Erythroblast (primary cell): ENCODE measurements at regions not wholly inside any gene's neighbourhood (a gene's known extent, or its start where the extent isn't known, plus 50 kb on each side); places are given as distances from the start of the nearest gene placed in this dataset.

ENCODE experiments used
- DNase-seq, 2 experiments: peaks; one replicate each; lab custom pipeline; 2025; lab: John Stamatoyannopoulos, UW
- GATA1 ChIP-seq: IDR thresholded peaks from 2 replicates; pipeline ENCODE4 v1.6.1; 2011; ENCODE audit warnings: low read depth, mild to moderate bottlenecking, control low read depth, low read length, moderate library complexity
- POLR2A ChIP-seq: IDR thresholded peaks from 2 replicates; pipeline ENCODE4 v1.6.1; 2011; ENCODE audit warnings: mild to moderate bottlenecking, low read length

DNA sequence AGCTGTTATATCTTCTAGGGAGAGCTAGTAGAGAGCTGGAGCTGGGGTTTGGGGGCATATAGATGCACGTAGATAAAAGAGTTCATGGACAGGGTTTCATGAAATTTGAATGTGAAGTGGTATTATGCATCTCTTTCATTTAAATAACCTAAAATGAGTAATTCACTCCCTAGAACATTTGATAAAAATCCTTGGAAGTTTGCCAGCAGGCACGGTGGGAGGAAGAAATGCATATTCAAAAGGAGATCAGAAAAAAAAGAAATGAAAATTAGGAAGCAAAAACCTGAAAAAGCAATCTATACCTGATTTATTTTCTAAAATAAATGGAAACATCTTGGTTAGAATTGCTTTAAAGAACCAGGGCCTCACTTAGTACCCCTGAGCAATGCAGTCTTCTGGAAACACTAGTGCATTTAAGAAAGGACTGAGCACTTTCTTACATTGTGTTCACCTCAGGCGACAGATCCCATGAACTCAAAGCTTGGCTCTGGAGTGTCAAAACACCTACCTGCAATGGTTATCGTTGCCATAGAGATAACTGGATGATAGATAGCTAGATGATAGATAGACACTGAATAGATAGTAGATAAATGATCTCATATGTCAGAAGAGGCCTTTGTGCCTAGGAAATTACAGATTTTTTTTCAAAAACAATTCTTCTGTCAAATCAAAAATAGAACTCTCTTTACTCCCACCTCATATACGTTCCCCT lies 458.6 kb upstream of the THRB start:
- TF ChIP-seq POLR2A (no peak), GATA1 (no peak)
- DNase-seq = no peak

DNA sequence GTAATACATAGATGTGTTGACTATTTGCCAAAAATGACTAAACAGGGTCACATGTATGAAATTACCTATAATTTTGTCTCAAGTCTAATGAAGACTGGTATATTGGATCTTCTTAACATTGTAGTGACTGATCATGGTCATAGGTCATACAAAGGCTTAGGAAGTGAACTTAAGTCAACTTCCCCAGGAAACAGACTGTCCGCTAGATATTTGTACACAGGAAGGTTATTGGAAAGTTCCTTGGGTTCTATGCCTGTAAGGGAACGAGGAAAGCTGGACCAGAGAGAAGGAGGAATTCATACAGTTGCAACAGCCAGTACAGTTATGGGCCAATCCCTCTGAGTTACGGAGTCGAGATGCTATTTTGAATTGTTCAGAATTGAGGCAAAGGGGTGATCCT lies 462.0 kb upstream of the THRB start:
- no peak for DNase-seq
- TF ChIP-seq GATA1 (no peak), POLR2A (no peak)

DNA sequence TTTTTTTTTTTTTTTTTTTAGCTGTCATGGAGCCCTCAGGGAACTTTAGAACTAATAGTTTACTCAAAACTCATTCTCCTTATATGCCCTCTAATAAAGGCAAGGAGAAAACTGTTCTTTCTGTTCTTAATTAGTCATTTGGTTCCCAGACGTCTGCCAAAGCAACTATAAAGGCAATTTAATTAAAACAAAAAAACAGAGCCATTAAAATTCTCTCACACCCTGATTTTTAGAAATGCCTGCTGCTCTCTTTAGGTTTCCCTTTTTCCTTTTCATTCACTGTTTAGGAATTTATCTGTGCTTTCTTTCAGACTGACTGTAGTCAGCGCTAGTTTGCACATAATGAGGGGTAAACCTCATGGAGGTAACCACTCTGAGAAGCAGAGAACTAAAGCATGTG lies 463.6 kb upstream of the THRB start:
- no peak for DNase-seq
- TF ChIP-seq GATA1 = no peak
- no peak for TF ChIP-seq POLR2A

DNA sequence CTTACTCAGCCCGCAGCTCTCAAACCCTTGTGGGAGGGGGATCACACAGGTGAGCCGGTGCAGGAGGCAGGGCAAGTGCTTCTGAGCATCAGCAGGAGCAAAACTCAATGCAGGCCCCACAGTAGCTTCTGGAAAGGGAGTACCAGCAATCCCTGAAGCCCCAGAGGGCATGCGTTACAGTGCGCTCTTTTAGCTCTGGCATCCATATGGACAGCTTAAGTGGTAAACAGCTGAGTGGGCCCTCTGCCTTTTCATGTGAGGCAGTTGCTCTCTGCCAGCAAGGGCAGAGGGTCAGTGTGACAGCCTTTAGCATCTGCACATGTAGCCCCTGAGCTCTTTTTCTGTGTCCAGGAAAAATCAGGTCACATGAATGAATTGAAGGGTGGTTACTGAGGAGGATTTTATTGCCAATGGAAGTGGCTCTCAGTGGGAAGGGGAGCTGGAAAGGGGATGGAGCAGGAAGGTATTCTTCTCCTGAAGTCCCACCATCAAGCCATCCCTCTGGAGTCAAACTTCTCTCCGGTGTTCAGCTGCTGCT lies 464.3 kb upstream of the THRB start:
- TF ChIP-seq POLR2A (no peak), GATA1 (no peak)
- no peak for DNase-seq

DNA sequence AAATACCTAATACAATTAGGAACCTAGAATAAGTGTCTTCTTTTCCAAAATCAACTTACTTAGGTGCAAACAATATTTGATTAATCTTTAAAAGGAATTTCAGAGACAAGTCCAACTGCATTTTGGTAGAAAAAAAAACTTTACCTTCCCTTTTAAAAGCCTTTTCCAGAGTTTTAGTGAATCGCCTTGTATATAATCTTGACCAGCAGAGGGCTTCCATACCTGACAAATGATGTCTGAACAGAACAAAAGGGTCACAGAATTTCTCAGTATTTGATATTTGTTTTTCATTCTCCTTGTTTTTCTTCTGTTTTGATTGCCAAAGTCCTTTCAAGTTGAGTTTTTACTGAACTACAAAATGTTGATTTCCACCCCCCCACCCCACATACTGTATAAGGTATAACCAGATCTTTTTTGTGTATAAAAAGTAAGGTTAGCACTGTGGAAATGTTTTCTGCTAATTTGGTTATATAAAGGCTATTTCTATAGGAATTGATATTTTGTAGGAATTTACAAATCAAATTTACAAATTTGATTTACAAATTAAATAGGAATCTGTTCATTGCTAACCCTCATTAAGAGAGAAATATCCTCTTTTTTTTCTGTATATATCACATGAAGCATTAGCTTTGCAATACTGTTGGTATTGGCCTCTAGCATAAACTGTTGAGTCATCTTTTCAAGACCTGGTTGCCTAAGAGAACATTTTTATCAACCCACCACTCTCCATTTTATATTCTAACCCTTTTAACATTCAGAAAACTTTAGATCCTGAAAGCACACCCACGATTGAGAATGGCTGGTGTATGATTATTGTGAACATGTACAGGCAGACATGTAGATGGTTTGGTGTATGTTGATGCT lies 464.1 kb upstream of the RARB start:
- TF ChIP-seq GATA1 (no peak), POLR2A (no peak)
- DNase-seq = no peak

DNA sequence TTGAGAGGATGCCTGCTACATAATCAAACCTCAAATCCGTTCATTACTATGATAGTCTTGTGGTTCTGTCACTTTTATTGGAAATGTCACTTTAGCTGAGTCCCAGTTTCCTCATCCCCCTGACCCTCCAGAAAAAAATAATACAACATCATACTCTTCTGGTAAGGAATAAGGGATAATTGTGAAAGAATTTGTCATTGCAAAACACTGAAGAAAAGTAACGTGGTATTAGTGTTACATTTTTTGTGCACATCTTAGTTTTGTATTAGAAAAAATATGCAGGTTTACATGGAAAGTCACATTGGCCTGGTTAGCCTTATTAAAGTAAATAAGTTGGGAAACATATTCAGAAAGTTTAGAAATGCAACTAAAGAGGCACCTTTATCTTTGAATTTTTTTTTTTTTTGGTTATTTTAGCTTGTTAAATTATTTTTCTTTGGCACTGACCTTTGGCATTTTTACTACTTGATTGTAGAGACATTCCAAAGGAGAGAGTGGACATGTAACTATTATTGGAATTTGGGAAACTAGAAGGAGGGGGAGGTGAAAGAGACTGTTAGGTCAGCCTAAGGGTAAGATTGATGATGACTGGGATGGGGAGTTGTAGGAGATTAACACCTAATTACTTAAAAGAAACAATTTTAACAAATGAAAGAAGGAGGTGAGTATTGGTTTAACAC lies 462.2 kb upstream of the RARB start:
- DNase-seq = no peak
- TF ChIP-seq POLR2A (no peak), GATA1 (no peak)

DNA sequence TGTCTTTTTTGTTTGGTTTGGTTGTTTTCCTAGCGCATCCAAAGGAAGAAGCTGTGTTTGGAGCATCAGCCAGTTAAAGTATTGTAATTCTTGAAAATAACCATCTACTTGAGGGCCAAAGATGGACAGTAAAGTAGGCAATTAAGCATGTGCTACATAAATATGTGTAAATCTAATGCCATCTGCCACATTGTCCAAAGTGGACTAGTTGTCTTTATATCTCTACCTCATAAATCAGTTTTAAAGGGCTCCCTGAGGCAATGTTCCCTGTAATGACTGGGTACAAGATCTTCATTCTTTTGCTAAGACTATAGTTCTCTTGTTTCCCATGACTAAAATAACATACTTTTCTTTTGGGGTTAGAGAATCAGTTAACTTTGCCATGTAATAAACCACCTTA lies 460.0 kb upstream of the RARB start:
- no peak for TF ChIP-seq GATA1
- TF ChIP-seq POLR2A = no peak

DNA sequence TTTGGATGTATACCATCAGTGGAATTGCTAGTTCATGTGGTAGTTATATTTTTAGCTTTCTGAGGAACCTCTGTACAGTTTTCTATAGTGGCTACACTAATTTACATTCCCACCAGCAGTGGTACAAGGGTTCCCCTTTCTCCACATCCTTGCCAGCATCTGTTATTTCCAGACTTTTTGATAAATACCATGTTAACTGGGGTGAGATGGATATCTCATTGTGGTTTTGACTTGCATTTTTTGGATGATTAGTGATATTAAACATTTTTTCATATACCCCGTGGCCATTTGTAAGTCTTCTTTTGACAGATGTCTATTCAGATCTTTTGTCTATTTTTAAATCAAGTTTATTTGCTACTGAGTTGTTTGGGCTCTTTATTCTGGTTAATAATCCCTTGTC lies 455.6 kb upstream of the RARB start:
- TF ChIP-seq GATA1 (no peak), POLR2A (no peak)

More for the DNA sequence above, 460.0 kb upstream of the RARB start:
- no peak for DNase-seq

DNA sequence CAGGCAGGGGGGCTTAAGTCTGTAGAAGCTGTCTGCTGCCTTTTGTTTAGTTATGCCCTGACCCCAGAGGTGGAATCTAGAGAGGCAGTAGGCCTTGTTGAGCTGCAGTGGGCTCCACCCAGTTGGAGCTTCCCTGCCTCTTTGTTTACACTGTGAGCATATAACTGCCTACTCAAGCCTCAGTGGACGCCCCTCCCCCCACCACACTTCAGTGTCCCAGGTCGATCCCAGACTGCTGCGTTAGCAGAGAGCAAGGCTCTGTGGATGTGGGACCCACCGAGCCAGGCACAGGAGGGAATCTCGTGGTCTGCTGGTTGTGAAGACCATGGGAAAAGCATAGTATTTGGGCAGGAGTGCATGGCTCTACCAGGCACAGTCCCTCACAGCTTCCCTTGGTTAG lies 446.8 kb upstream of the RARB start:
- no peak for TF ChIP-seq GATA1
- TF ChIP-seq POLR2A = no peak
- no peak for DNase-seq

More for the DNA sequence above, 455.6 kb upstream of the RARB start:
- DNase-seq = no peak

DNA sequence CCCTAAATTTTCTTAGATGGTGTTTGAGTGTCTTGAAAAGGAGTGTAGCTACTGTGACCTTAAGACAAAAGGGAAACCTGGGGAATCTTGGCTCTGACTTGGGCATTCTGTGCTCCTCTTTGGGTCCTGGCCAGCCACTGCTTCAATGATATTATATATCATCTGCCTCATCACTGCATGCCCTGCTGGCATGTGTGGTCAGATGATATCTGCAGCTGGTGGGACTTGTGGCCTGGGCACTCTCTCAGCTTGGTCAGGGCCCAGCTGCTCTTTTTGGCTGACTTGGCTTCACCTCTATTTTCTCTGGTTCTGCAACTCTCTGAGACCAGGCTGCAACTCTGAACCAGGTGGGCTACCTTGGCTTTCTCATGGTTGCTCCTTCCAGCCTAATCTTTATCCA lies 446.1 kb upstream of the RARB start:
- TF ChIP-seq POLR2A (no peak), GATA1 (no peak)
- no peak for DNase-seq

DNA sequence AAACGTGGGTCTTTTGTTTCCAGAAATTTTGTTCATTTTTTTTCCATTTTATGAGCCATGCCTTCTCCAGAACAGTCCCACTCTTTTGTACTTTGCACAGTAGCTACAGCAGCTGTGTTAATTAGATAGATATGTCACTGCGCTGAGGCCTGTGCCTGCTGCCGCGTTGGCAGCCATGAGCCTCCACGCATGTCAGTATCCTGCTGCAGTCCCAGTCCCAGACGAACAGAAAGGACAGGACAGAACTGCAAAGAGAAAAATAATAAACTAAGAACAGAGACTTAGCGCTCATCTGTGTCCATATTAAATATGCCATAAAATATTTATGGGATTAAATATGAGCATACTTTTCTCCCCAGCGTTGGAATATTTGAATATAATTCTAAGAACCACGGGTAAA lies 442.4 kb upstream of the RARB start:
- no peak for DNase-seq
- TF ChIP-seq GATA1 (no peak), POLR2A (no peak)

DNA sequence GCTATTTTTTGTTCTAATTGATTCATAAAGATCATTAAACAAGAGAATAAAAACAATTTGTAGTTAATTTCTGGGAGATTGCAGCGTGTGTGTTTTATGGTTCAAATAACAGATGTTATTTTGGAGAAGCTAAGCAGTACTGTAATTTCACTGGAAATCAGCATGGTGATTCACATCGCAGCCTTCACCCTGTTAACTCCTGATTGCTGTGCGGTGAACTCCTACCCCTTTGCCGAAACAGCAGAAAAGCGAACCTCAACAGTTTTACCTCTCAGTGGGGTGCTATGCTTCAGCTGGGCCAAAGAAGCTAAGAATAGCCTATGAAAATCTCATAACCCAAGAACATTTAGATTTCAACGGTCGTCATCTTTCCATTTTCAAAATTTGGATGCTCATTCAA lies 441.5 kb upstream of the RARB start:
- DNase-seq = no peak
- TF ChIP-seq GATA1 = no peak
- TF ChIP-seq POLR2A = no peak

DNA sequence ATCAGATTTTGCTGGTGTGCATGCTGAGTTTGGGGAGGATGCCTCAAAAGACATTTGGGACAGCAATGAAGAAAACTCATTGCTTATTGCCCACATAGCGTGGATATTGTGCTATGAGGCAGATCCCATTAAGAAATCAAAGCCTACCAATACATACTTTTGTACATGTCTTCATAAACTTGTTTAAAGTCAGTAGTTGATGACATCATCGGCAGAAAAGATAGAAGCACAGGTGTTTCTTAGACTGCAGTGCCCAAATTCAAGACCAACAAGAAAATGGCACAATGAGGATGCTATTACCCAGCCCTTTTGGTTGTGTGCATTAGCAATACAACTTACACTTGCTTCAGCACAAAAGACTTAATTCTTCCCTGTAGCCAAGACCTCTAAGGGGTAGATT lies 428.7 kb upstream of the RARB start:
- DNase-seq = no peak
- no peak for TF ChIP-seq POLR2A

DNA sequence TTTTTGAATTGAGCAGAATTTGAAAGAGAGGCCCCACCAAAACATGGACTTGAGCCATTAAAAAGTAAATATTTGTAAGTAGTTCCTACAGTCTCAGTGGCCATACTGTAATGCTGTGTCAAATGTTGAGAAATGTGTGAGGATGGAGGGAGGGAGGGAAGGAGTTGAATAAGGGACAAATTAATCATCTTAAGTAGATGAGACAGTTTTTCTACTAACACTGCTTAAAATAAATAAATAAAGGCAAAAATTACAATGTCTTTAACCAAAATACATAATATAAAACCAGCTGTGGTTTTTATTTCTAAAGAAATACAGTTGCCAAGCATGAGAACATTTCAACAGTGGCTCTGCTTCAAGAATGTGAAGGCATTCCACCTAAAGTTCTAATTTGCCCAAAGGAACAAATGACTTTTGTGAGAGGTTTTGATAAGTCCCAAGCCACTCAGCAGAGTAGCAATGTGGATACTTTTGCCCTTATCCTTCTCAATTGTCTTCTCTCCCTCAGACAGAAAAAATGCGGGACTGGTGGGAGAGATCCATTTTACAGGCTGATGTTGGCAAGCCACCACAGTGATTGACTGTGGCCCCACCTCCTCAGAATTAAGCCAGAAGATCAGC lies 427.0 kb upstream of the RARB start:
- no peak for DNase-seq
- no peak for TF ChIP-seq POLR2A
- no peak for TF ChIP-seq GATA1
